ENCODE measurements at regions not wholly inside any gene's neighbourhood (a gene's known extent, or its start where the extent isn't known, plus 50 kb on each side); places are given as distances from the start of the nearest gene placed in this dataset.
"Not testable (repeated sequence)": the region's sequence is repeated elsewhere in the genome, so short reads cannot be mapped to it uniquely, and the experiment has no call there.

- ChIA-PET POLR2A (ENCODE audit: low non-redundant PET) (no interaction called here), CTCF (no interaction called here)
- DNase-seq (ENCODE audit: low spot score), result no peak
- no peak overlapping the region for H3K27ac ChIP-seq
- TF ChIP-seq CTCF (conservative IDR thresholded peaks at IDR 0.05; ENCODE audit: low read depth), result no peak
Observed at GRCh38 chr14:48703728-48704467, 882.3 kb downstream of the RPS29 start.

- POLR2A ChIA-PET (ENCODE audit: low non-redundant PET); CTCF ChIA-PET; DNase-seq (ENCODE audit: low spot score); H3K27ac ChIP-seq: not testable (repeated sequence)
Observed at GRCh38 chr14:48697362-48697761, 888.8 kb downstream of the RPS29 start.

GRCh38 chr14:48693793-48694192, 892.4 kb downstream of the RPS29 start:
- H3K27ac ChIP-seq, result no peak overlapping the region
- no peak for TF ChIP-seq CTCF (conservative IDR thresholded peaks at IDR 0.05; ENCODE audit: low read depth)
- no peak for DNase-seq (ENCODE audit: low spot score)
- ChIA-PET POLR2A (ENCODE audit: low non-redundant PET) (no interaction called here), CTCF (interaction anchor here (0.5 to 0.6 kb wide), 2 partner anchors 329 to 742 kb away, joined by 3 read pairs; no protein-coding TSS in a partner anchor)

GRCh38 chr14:48690349-48690748, 895.8 kb downstream of the RPS29 start:
- CTCF ChIA-PET, result no interaction called here
- DNase-seq (ENCODE audit: low spot score), result no peak
- POLR2A ChIA-PET (ENCODE audit: low non-redundant PET), result no interaction called here
- H3K27ac ChIP-seq, result no peak overlapping the region
- TF ChIP-seq CTCF (conservative IDR thresholded peaks at IDR 0.05; ENCODE audit: low read depth), result no peak

GRCh38 chr14:48686650-48687049, 899.5 kb downstream of the RPS29 start:
- ChIA-PET CTCF (no interaction called here), POLR2A (ENCODE audit: low non-redundant PET) (no interaction called here)
- no peak for DNase-seq (ENCODE audit: low spot score)

GRCh38 chr14:48672506-48672905, 913.7 kb downstream of the RPS29 start:
- TF ChIP-seq CTCF (conservative IDR thresholded peaks at IDR 0.05; ENCODE audit: low read depth), result no peak

More at GRCh38 chr14:48686650-48687049, 899.5 kb downstream of the RPS29 start:
- no peak overlapping the region for H3K27ac ChIP-seq
- no peak for TF ChIP-seq CTCF (conservative IDR thresholded peaks at IDR 0.05; ENCODE audit: low read depth)

GRCh38 chr14:48670939-48671338, 915.2 kb downstream of the RPS29 start:
- ChIA-PET POLR2A (ENCODE audit: low non-redundant PET) (no interaction called here), CTCF (no interaction called here)
- no peak overlapping the region for H3K27ac ChIP-seq
- TF ChIP-seq CTCF (conservative IDR thresholded peaks at IDR 0.05; ENCODE audit: low read depth), result no peak
- no peak for DNase-seq (ENCODE audit: low spot score)

More at GRCh38 chr14:48672506-48672905, 913.7 kb downstream of the RPS29 start:
- H3K27ac ChIP-seq, result no peak overlapping the region
- ChIA-PET POLR2A (ENCODE audit: low non-redundant PET) (no interaction called here), CTCF (no interaction called here)
- no peak for DNase-seq (ENCODE audit: low spot score)
